Adrenal gland (tissue), 9 donors: ENCODE measurements at regions not wholly inside any gene's neighbourhood (a gene's known extent, or its start where the extent isn't known, plus 50 kb on each side); places are given as distances from the start of the nearest gene placed in this dataset.
"Not testable (repeated sequence)": the region's sequence is repeated elsewhere in the genome, so short reads cannot be mapped to it uniquely, and the experiment has no call there.

ENCODE experiments used
- DNase-seq, 7 donors: peaks; one replicate each; pipeline ENCODE4 v3.0.0-alpha.2; 2019 to 2020
- H3K27ac ChIP-seq, 5 donors: fragments of 200-600 bp; sonication (generic) in 4 of 5; 1 replicate in 3 of 5; 2 replicates in 2 of 5; pipeline versions ENCODE4 v1.5.1 to v1.8.0; 2016 to 2020; ENCODE audit warnings: mild to moderate bottlenecking in 1 of 5
- H3K27me3 ChIP-seq: fragments of 200-600 bp; 2 replicates; pipeline ENCODE4 v1.8.0; 2021
- H3K36me3 ChIP-seq, 2 donors: fragments of 200-600 bp; replicated peaks in 1 of 2; 1 replicate in 1 of 2; 2 replicates in 1 of 2; pipeline versions ENCODE4 v1.5.1 to v1.8.0; 2018 to 2022
- H3K4me1 ChIP-seq, 2 donors: fragments of 200-600 bp; replicated peaks in 1 of 2; 1 replicate in 1 of 2; 2 replicates in 1 of 2; pipeline versions ENCODE4 v1.5.1 to v1.8.0; 2018 to 2021
- H3K4me3 ChIP-seq, 4 donors: fragments of 200-600 bp; sonication (generic) in 3 of 4; one replicate each; pipeline ENCODE4 v1.5.1; 2016 to 2018
- H3K9me3 ChIP-seq, 3 donors: fragments of 200-600 bp; sonication (generic) in 1 of 3; replicated peaks in 1 of 3; 1 replicate in 2 of 3; 2 replicates in 1 of 3; pipeline versions ENCODE4 v1.5.1 to v1.8.0; 2016 to 2021
- CTCF ChIP-seq, 6 experiments: fragments of 450-650 bp in 4 of 6; fragments of 200-600 bp in 2 of 6; sonication (generic) in 1 of 6; IDR thresholded peaks; 1 replicate in 5 of 6; 2 replicates in 1 of 6; pipeline versions ENCODE4 v1.5.1 to v1.8.0; 2016 to 2021; ENCODE audit warnings: antibody characterized with exemption in 6 of 6, mild to moderate bottlenecking in 2 of 6, moderate library complexity in 1 of 6
- POLR2A ChIP-seq, 2 donors: fragments of 450-650 bp; IDR thresholded peaks; one replicate each; pipeline ENCODE4 v1.6.1; 2017; ENCODE audit warnings: antibody characterized with exemption in 2 of 2, mild to moderate bottlenecking in 2 of 2, moderate library complexity in 1 of 2
- WGBS, 4 donors: extraction: QIAGEN DNeasy Blood & Tissue Kit in 2 of 4; methylation state at CpG; one replicate each; pipeline versions ENCODE4 v1.1.5 to v1.1.7; 2013 to 2017; 5-methylcytosine and 5-hydroxymethylcytosine counted together
- intact Hi-C, 2 donors: fragments of 100-400 bp; cut with DNase I; formaldehyde crosslinking; loops; one replicate each; pipeline versions ENCODE4 v1.14.1 to v1.15.0; 2022 to 2023
- donor health status: healthy with polysubstance abuse.
- donor health status: Bipolar disorder and iron deficiency.
- donor health status: DM: yes; HTN: yes; CAD: no.
- donor health status: DM: no; HTN: no; CAD: no.
- donor health status: DM: no; HTN: no; CAD: no.

GRCh38 chr6:168804331-168804730, 363.3 kb downstream of the SMOC2 start:
- no peak overlapping the region for H3K4me3 ChIP-seq
- no peaks in the 10 kb centered on the region for H3K9me3 ChIP-seq
- intact Hi-C loops: no loop called here
- H3K4me1 ChIP-seq: no peaks in the 10 kb centered on the region
- 42 to 52% (median 44%) methylated on average over 2 of the region's 2 CpGs for WGBS, 4 donors
- DNase-seq: no peak
- no peaks in the 10 kb centered on the region for H3K36me3 ChIP-seq
- no peak overlapping the region for H3K27ac ChIP-seq
- no peaks in the 10 kb centered on the region for H3K27me3 ChIP-seq
- TF ChIP-seq CTCF (IDR thresholded peaks at IDR 0.05): no peak
- TF ChIP-seq POLR2A (IDR thresholded peaks at IDR 0.05): no peak

- Histone ChIP-seq H3K27me3 (no peaks in the 10 kb centered on the region), H3K4me3 (no peak overlapping the region), H3K9me3 (no peaks in the 10 kb centered on the region), H3K4me1 (no peaks in the 10 kb centered on the region), H3K36me3 (no peaks in the 10 kb centered on the region), H3K27ac (no peak overlapping the region)
- 84 to 93% (median 89%) methylated on average over 2 of the region's 2 CpGs for WGBS, 4 donors
- DNase-seq: no peak
- intact Hi-C loops: no loop called here
- TF ChIP-seq CTCF (IDR thresholded peaks at IDR 0.05) (no peak), POLR2A (IDR thresholded peaks at IDR 0.05) (no peak)
These were observed 362.9 kb downstream of the SMOC2 start for GRCh38 chr6:168803874-168804273.

GRCh38 chr6:168799067-168799466, 358.1 kb downstream of the SMOC2 start:
- Histone ChIP-seq H3K27ac (no peak overlapping the region), H3K27me3 (no peaks in the 10 kb centered on the region), H3K4me3 (no peak overlapping the region), H3K36me3 (no peaks in the 10 kb centered on the region), H3K4me1 (no peaks in the 10 kb centered on the region), H3K9me3 (no peaks in the 10 kb centered on the region)
- intact Hi-C loops: no loop called here
- no peak for TF ChIP-seq POLR2A (IDR thresholded peaks at IDR 0.05)
- no peak for TF ChIP-seq CTCF (IDR thresholded peaks at IDR 0.05)
- WGBS, 4 donors: 42 to 58% (median 56%) methylated on average over 5 of the region's 5 CpGs
- no peak for DNase-seq

- TF ChIP-seq CTCF (IDR thresholded peaks at IDR 0.05) (no peak), POLR2A (IDR thresholded peaks at IDR 0.05) (no peak)
- 76 to 92% (median 77%) methylated on average over 2 to 8 of the region's 8 CpGs for WGBS, 4 donors
- Histone ChIP-seq H3K27me3 (no peaks in the 10 kb centered on the region), H3K27ac (no peak overlapping the region), H3K9me3 (no peaks in the 10 kb centered on the region), H3K36me3 (no peaks in the 10 kb centered on the region), H3K4me3 (no peak overlapping the region), H3K4me1 (no peaks in the 10 kb centered on the region)
- intact Hi-C loops: no loop called here
- DNase-seq: no peak
These were observed 355.1 kb downstream of the SMOC2 start for GRCh38 chr6:168796106-168796505.

- H3K4me1 ChIP-seq, H3K36me3 ChIP-seq, H3K9me3 ChIP-seq, intact Hi-C loops, H3K27me3 ChIP-seq, DNase-seq, H3K27ac ChIP-seq, H3K4me3 ChIP-seq: not testable (repeated sequence)
- WGBS, 4 donors: 80 to 87% (median 84%) methylated on average over 5 to 9 of the region's 12 CpGs
These were observed 354.6 kb downstream of the SMOC2 start for GRCh38 chr6:168795611-168796010.
